ENCODE measurements at regions not wholly inside any gene's neighbourhood (a gene's known extent, or its start where the extent isn't known, plus 50 kb on each side); places are given as distances from the start of the nearest gene placed in this dataset.
"Not testable (repeated sequence)": the region's sequence is repeated elsewhere in the genome, so short reads cannot be mapped to it uniquely, and the experiment has no call there.

- not testable (repeated sequence) for TF ChIP-seq CTCF (IDR thresholded peaks at IDR 0.05; ENCODE audit: insufficient read depth, low read depth, low read length); EZH2 (IDR thresholded peaks at IDR 0.05; ENCODE audit: insufficient read depth, low read length)
Measured at GRCh38 chr16:25556968-25557312, 134.8 kb upstream of the HS3ST4 start.

Data from astrocyte (in vitro differentiated cells and primary cell).